GM21619 (cell line): ENCODE measurements at regions not wholly inside any gene's neighbourhood (a gene's known extent, or its start where the extent isn't known, plus 50 kb on each side); places are given as distances from the start of the nearest gene placed in this dataset.

Experiments
- ATAC-seq: cut with Tn5 transposase; IDR thresholded peaks from one replicate; pipeline ENCODE4 v1.9.1; 2021; ENCODE audit not compliant: unreplicated experiment

- ATAC-seq: no peak
These were observed 546.5 kb upstream of the SEMA3D start for GRCh38 chr7:85733169-85733915.

GRCh38 chr7:85730012-85730411 is 543.2 kb upstream of the SEMA3D start:
- no peak for ATAC-seq

- no peak for ATAC-seq
These were observed 538.2 kb upstream of the SEMA3D start for GRCh38 chr7:85725026-85725425.

- no peak for ATAC-seq
These were observed 533.4 kb upstream of the SEMA3D start for GRCh38 chr7:85719981-85720953.

GRCh38 chr7:85716353-85716752 is 529.5 kb upstream of the SEMA3D start:
- no peak for ATAC-seq

- no peak for ATAC-seq
These were observed 528.1 kb upstream of the SEMA3D start for GRCh38 chr7:85714951-85715350.

- ATAC-seq: peak; percentile 74
These were observed 527.3 kb upstream of the SEMA3D start for GRCh38 chr7:85714043-85714578.

- no peak for ATAC-seq
These were observed 526.3 kb upstream of the SEMA3D start for GRCh38 chr7:85713171-85713570.

- no peak for ATAC-seq
These were observed 525.0 kb upstream of the SEMA3D start for GRCh38 chr7:85711894-85712293.

GRCh38 chr7:85710960-85711359 is 524.1 kb upstream of the SEMA3D start:
- no peak for ATAC-seq

GRCh38 chr7:85708221-85708620 is 521.4 kb upstream of the SEMA3D start:
- ATAC-seq: no peak

GRCh38 chr7:85705076-85705475 is 518.2 kb upstream of the SEMA3D start:
- no peak for ATAC-seq

- ATAC-seq: no peak
These were observed 516.6 kb upstream of the SEMA3D start for GRCh38 chr7:85703251-85704010.

GRCh38 chr7:85702348-85702747 is 515.5 kb upstream of the SEMA3D start:
- no peak for ATAC-seq

GRCh38 chr7:85699482-85699881 is 512.6 kb upstream of the SEMA3D start:
- ATAC-seq: no peak

- no peak for ATAC-seq
These were observed 508.7 kb upstream of the SEMA3D start for GRCh38 chr7:85695533-85695932.

GRCh38 chr7:85695041-85695440 is 508.2 kb upstream of the SEMA3D start:
- no peak for ATAC-seq

- ATAC-seq: no peak
These were observed 506.5 kb upstream of the SEMA3D start for GRCh38 chr7:85693326-85693725.

GRCh38 chr7:85688712-85689111 is 501.9 kb upstream of the SEMA3D start:
- no peak for ATAC-seq

- ATAC-seq: no peak
These were observed 499.7 kb upstream of the SEMA3D start for GRCh38 chr7:85686401-85687181.
